CD4-positive, alpha-beta T cell (primary cell): ENCODE measurements at regions not wholly inside any gene's neighbourhood (a gene's known extent, or its start where the extent isn't known, plus 50 kb on each side); places are given as distances from the start of the nearest gene placed in this dataset.

ENCODE experiments used
- ATAC-seq: fragments of 200-7000 bp; cut with Tn5 transposase; one replicate; pipeline ENCODE4 v1.10.0; 2022; ENCODE audit warnings: mild to moderate bottlenecking; ENCODE audit not compliant: poor library complexity
- CTCF ChIA-PET: fragments of 350-600 bp; sonication (Branson Sonifier 250); formaldehyde crosslinking; loops from one replicate; lab custom pipeline; 2021; ENCODE audit warnings: antibody characterized with exemption, inconsistent platforms; lab: Charles Lee
- POLR2A ChIA-PET: fragments of 350-600 bp; sonication (Branson Sonifier 250); formaldehyde crosslinking; loops from one replicate; lab custom pipeline; 2021; ENCODE audit warnings: antibody characterized with exemption, inconsistent platforms; lab: Charles Lee
- DNase-seq, 14 experiments: peaks; one replicate each; pipeline ENCODE4 v3.0.0-alpha.2; 2013 to 2020; ENCODE audit warnings: mixed read lengths in 2 of 14
- H3K27ac ChIP-seq, 2 donors: one replicate each; pipeline versions ENCODE4 v1.5.1 to v1.7.0; 2013; ENCODE audit warnings: low read length in 2 of 2, low read depth in 1 of 2, mild to moderate bottlenecking in 1 of 2
- H3K27me3 ChIP-seq, 2 experiments: 1 replicate in 1 of 2; 2 replicates in 1 of 2; pipeline versions ENCODE4 v1.6.1 to v1.7.0; 2013; ENCODE audit warnings: low read length in 2 of 2, control low read depth in 1 of 2, mild to moderate bottlenecking in 1 of 2, moderate library complexity in 1 of 2; ENCODE audit not compliant: insufficient read depth in 2 of 2, control insufficient read depth in 1 of 2
- H3K36me3 ChIP-seq: one replicate; pipeline ENCODE4 v1.6.1; 2013; ENCODE audit warnings: low read length, control low read depth; ENCODE audit not compliant: insufficient read depth
- H3K4me1 ChIP-seq: one replicate; pipeline ENCODE4 v1.6.1; 2013; ENCODE audit warnings: low read length, control low read depth; ENCODE audit not compliant: insufficient read depth
- H3K4me3 ChIP-seq: one replicate; pipeline ENCODE4 v1.5.1; 2013; ENCODE audit warnings: mild to moderate bottlenecking, low read length, moderate library complexity
- H3K9me3 ChIP-seq, 2 experiments: 1 replicate in 1 of 2; 2 replicates in 1 of 2; pipeline versions ENCODE4 v1.6.1 to v1.7.0; 2013; ENCODE audit warnings: low read length in 2 of 2, mild to moderate bottlenecking in 2 of 2, control low read depth in 1 of 2, moderate library complexity in 1 of 2; ENCODE audit not compliant: control insufficient read depth in 1 of 2, insufficient read depth in 1 of 2
- H3K27ac Mint-ChIP-seq: one replicate; pipeline ENCODE4 v1.8.0; 2020; ENCODE audit warnings: mixed read lengths
- H3K27me3 Mint-ChIP-seq: one replicate; pipeline ENCODE4 v1.8.0; 2021; ENCODE audit warnings: mixed read lengths
- H3K36me3 Mint-ChIP-seq: one replicate; pipeline ENCODE4 v1.8.0; 2021; ENCODE audit warnings: low read depth, mixed read lengths
- H3K4me1 Mint-ChIP-seq: one replicate; pipeline ENCODE4 v1.8.0; 2021; ENCODE audit warnings: low read depth, mixed read lengths
- H3K4me3 Mint-ChIP-seq: one replicate; pipeline ENCODE4 v1.8.0; 2020; ENCODE audit warnings: mild to moderate bottlenecking, mixed read lengths
- H3K9me3 Mint-ChIP-seq: one replicate; pipeline ENCODE4 v1.8.0; 2020; ENCODE audit warnings: mixed read lengths
- CTCF ChIP-seq: fragments of 200-600 bp; IDR thresholded peaks from one replicate; pipeline ENCODE4 v1.8.0; 2022; ENCODE audit warnings: antibody characterized with exemption, mild to moderate bottlenecking
- intact Hi-C, 2 experiments: fragments of 100-400 bp; cut with DNase I in 1 of 2; cut with micrococcal nuclease in 1 of 2; formaldehyde crosslinking; loops; one replicate each; pipeline versions ENCODE4 v1.15.1 to v1.9.0; 2023 to 2025; cut with DNase I, micrococcal nuclease

GRCh38 chr4:163959932-163960331, 465.4 kb downstream of the TMA16 start:
- DNase-seq (no peak), ATAC-seq (no peak)
- Histone ChIP-seq H3K4me1 (no peaks in the 10 kb centered on the region), H3K36me3 (no peaks in the 10 kb centered on the region), H3K9me3 (no peaks in the 10 kb centered on the region), H3K27ac (no peak overlapping the region), H3K27me3 (no peaks in the 10 kb centered on the region), H3K4me3 (no peak overlapping the region)
- Mint-ChIP-seq H3K4me1 (no peaks in the 10 kb centered on the region), H3K27me3 (no peaks in the 10 kb centered on the region), H3K4me3 (no peak overlapping the region), H3K27ac (no peak overlapping the region), H3K9me3 (no peaks in the 10 kb centered on the region), H3K36me3 (no peaks in the 10 kb centered on the region)
- CTCF ChIA-PET: no interaction called here
- intact Hi-C loops: no loop called here
- TF ChIP-seq CTCF: no peak
- POLR2A ChIA-PET: no interaction called here

GRCh38 chr4:163966612-163967011, 472.1 kb downstream of the TMA16 start:
- no peaks in the 10 kb centered on the region for H3K4me1 Mint-ChIP-seq
- H3K9me3 ChIP-seq: no peaks in the 10 kb centered on the region
- no peak overlapping the region for H3K4me3 Mint-ChIP-seq
- H3K27ac ChIP-seq: no peak overlapping the region
- H3K4me1 ChIP-seq: no peaks in the 10 kb centered on the region
- no peaks in the 10 kb centered on the region for H3K9me3 Mint-ChIP-seq
- no peak for ATAC-seq
- no peaks in the 10 kb centered on the region for H3K36me3 ChIP-seq
- H3K27ac Mint-ChIP-seq: no peak overlapping the region
- no peak overlapping the region for H3K4me3 ChIP-seq
- no peak for DNase-seq
- H3K27me3 ChIP-seq: no peaks in the 10 kb centered on the region
- no peaks in the 10 kb centered on the region for H3K36me3 Mint-ChIP-seq
- CTCF ChIA-PET: interaction anchor here (0.5 kb wide), 1 partner anchor 660 kb away, joined by 3 read pairs; no protein-coding TSS in a partner anchor
- POLR2A ChIA-PET: no interaction called here
- intact Hi-C loops: no loop called here
- TF ChIP-seq CTCF: no peak
- no peaks in the 10 kb centered on the region for H3K27me3 Mint-ChIP-seq

GRCh38 chr4:163967263-163967662, 472.8 kb downstream of the TMA16 start:
- H3K27me3 Mint-ChIP-seq: no peaks in the 10 kb centered on the region
- H3K36me3 ChIP-seq: no peaks in the 10 kb centered on the region
- H3K27ac Mint-ChIP-seq: no peak overlapping the region
- H3K9me3 Mint-ChIP-seq: no peaks in the 10 kb centered on the region
- H3K4me1 ChIP-seq: no peaks in the 10 kb centered on the region
- H3K4me1 Mint-ChIP-seq: no peaks in the 10 kb centered on the region
- no peaks in the 10 kb centered on the region for H3K36me3 Mint-ChIP-seq
- DNase-seq (no peak), ATAC-seq (no peak)
- no peaks in the 10 kb centered on the region for H3K27me3 ChIP-seq
- ChIA-PET CTCF (no interaction called here), POLR2A (no interaction called here)
- H3K27ac ChIP-seq: no peak overlapping the region
- H3K9me3 ChIP-seq: no peaks in the 10 kb centered on the region
- intact Hi-C loops: no loop called here
- no peak overlapping the region for H3K4me3 ChIP-seq
- H3K4me3 Mint-ChIP-seq: no peak overlapping the region
- TF ChIP-seq CTCF: no peak
